VCaP (cell line): ENCODE measurements at regions not wholly inside any gene's neighbourhood (a gene's known extent, or its start where the extent isn't known, plus 50 kb on each side); places are given as distances from the start of the nearest gene placed in this dataset.
A peak's percentile ranks its signal among the peaks of the same experiment; 100 is the strongest.
"Not testable (repeated sequence)": the region's sequence is repeated elsewhere in the genome, so short reads cannot be mapped to it uniquely, and the experiment has no call there.

Experiments
- H3K27ac ChIP-seq: fragments of 450-650 bp; 2 replicates; pipeline ENCODE4 v1.5.1; 2017
- TF ChIP-seq, protein P1 (sequence below): fragments of 450-650 bp; conservative IDR thresholded peaks from 2 replicates; pipeline ENCODE4 v1.5.1; 2017; ENCODE audit warnings: mild to moderate bottlenecking, moderate library complexity

DNA sequence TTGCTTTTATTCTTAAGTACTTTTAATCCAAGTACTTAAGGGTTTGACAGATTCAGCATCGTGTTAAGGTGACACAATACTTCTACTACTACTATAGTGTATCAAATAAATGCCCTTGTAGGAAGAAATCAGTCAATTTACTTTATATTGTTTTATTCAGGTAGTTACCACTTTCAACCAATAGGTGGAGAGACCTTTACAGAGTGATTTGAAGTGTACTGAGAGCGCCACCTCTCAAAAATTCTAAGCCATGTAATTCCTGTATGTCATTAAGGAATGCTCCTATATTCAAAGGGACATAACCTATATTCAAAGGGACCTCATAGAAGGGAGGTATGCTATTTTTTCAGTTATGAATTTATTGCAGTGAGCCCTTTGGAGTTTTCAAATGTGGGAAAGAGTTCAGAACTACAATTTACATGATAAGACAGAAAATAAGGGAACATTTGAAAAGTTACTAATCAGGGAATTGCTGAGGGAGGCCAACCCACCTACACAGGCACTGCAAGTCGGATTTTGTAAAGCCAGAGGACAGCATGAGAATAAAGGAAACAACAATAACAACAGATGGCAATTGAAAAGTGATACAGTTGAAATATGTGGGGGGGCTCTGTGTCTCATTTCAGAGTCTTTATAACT, 955.6 kb downstream of the TBC1D32 start:
- H3K27ac ChIP-seq, result no peak overlapping the region
- TF ChIP-seq, protein P1, sequence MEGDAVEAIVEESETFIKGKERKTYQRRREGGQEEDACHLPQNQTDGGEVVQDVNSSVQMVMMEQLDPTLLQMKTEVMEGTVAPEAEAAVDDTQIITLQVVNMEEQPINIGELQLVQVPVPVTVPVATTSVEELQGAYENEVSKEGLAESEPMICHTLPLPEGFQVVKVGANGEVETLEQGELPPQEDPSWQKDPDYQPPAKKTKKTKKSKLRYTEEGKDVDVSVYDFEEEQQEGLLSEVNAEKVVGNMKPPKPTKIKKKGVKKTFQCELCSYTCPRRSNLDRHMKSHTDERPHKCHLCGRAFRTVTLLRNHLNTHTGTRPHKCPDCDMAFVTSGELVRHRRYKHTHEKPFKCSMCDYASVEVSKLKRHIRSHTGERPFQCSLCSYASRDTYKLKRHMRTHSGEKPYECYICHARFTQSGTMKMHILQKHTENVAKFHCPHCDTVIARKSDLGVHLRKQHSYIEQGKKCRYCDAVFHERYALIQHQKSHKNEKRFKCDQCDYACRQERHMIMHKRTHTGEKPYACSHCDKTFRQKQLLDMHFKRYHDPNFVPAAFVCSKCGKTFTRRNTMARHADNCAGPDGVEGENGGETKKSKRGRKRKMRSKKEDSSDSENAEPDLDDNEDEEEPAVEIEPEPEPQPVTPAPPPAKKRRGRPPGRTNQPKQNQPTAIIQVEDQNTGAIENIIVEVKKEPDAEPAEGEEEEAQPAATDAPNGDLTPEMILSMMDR, result peak; percentile 79

DNA sequence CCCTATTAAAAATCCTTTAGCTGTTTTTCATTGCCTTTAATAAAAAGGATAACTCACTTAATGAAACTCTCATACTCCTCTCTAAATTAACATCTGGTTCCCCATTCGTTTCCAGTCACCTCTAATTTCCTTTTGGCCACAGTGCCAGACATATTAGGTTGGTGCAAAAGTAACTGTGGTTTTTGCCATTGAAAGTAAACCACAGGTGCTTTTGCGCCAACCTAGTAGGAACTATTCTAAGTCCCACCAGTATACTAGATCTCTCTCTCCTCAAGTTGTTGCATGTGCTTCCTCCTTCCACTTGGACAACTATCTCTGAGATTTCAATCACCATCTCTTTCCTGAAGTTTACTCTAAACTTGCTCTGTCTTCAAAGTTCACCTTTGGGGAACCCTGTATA, 961.1 kb downstream of the TBC1D32 start:
- TF ChIP-seq, protein P1, result no peak
- no peak overlapping the region for H3K27ac ChIP-seq

DNA sequence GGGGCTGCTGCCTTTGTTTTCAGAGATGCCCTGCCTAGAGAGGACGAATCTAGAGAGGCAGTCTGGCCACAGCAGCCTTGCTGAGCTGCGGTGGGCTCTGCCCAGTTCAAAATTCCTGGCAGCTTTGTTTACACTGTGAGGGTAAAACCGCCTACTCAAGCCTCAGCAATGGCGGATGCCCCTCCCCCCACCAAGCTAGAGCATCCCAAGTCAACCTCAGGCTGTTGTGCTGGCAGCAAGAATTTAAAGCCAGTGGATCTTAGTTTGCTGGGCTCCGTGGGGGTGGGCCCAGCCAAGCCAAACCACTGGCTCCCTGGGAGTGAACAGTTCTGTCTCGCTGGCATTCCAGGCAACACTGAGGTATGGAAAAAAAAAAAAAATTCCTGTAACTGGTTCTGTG, 970.9 kb downstream of the TBC1D32 start:
- TF ChIP-seq, protein P1, result no peak

DNA sequence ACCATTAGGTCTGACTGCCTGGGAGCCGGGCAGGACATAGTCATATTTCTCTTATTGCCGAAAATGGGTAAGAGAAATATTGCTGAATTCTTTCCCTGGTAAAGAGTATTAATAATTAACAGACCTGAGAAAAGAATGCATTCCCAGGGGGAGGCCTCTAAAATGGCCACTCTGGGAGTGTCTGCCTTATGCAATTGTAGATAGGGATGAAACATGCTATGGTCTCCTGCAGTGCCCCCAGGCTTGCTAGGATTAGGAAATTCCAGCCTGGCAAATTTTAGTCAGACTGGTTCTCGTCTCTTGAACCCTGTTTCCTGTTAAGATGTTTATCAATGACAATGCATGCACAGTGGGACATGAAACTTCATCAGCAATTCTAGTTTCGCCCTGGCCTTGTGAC, 975.7 kb downstream of the TBC1D32 start:
- H3K27ac ChIP-seq, result not testable (repeated sequence)

More for the DNA sequence above, 970.9 kb downstream of the TBC1D32 start:
- H3K27ac ChIP-seq, result no peak overlapping the region

DNA sequence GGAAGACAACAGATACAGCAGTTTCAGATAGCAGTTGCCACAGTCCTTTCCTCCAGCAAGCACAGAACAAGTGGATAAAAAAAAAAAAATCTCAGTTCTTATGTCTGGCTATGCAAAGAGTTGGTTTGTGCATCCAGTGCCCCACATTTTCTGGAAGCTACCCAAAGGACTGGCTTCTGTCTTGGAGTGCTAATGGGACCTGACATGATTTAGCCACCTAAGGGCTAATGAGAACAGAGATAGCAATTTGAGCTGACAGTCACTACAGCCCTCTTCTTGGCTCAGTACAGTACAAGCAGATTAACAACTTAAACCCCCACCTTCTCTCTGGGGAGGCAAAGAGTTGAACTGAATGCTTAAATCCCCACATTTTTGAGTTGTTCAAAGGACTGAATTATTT, 976.8 kb downstream of the TBC1D32 start:
- no peak overlapping the region for H3K27ac ChIP-seq
- TF ChIP-seq, protein P1, result no peak

DNA sequence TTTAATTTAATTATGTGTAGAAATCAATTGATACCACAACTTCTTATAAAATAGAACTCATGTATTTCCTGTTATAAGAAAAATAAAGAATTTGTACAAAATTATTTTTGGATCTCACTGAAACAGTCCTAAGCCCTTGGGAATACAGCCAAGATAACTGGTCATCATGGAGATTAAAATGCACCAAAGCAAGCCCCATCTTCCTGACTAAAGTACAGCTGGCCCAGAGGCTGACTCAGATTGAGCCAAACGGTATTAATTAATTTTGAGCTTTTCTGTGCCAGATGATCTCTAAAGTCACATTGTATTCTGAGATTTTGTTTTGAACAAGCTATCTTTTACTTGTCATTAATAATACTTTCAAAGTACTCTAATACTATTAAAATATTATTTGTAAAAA, 978.5 kb downstream of the TBC1D32 start:
- no peak overlapping the region for H3K27ac ChIP-seq
- TF ChIP-seq, protein P1, result no peak

DNA sequence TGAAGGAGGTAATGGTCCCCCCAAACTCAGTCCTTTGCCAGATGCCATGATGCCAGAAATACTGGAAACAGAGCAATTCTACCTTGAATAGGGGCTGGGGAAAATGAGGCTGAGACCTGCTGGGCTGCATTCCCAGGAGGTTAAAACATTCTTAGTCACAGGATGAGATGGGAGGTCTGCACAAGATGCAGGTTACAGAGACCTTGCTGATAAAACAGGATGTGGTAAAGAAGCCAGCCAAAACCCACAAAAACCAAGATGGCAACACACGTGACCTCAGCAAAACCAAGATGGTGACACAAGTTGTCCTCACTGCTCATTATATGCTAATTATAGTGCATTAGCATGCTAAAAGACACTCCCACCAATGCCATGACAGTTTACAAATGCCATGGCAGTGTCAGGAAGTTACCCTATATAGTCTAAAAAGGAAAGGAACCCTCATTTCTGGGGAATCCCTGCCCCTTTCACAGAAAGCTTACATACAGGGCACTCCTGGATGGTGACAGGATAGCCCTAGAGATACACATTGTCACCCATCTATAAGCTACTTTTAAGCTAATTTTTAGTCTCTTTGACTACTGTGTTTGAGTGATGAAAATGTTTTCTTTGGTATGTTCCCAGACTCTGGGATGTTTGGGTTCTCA, 979.7 kb downstream of the TBC1D32 start:
- TF ChIP-seq, protein P1, result no peak
- H3K27ac ChIP-seq, result no peak overlapping the region

DNA sequence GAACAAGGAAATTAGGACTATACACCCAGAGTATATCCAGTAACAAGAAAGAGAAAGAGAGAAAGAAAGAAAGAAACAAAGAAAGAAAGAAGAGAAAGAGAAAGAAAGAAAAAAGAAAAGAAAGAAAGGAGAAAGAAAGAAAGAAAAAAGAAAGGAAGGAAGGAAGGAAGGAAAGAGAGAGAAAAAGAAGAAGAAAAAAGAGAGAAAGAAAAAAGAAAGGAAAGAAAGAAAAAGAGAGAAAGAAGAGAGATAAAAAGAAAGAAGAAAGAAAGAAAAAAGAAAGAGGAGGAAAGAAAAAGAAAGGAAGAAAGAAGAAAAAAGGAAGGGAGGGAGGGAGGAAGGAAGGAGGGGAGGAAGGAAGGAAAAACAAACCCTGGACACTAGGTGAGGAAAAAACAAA, 981.8 kb downstream of the TBC1D32 start:
- H3K27ac ChIP-seq, result no peak overlapping the region
- TF ChIP-seq, protein P1, result no peak
